NCI-H2227 (cell line): ENCODE measurements at regions not wholly inside any gene's neighbourhood (a gene's known extent, or its start where the extent isn't known, plus 50 kb on each side); places are given as distances from the start of the nearest gene placed in this dataset.
A peak's percentile ranks its signal among the peaks of the same experiment; 100 is the strongest.

Experiments
- DNase-seq: peaks from one replicate; lab custom pipeline; 2025; ENCODE audit not compliant: unreplicated experiment; lab: John Stamatoyannopoulos, UW

DNA sequence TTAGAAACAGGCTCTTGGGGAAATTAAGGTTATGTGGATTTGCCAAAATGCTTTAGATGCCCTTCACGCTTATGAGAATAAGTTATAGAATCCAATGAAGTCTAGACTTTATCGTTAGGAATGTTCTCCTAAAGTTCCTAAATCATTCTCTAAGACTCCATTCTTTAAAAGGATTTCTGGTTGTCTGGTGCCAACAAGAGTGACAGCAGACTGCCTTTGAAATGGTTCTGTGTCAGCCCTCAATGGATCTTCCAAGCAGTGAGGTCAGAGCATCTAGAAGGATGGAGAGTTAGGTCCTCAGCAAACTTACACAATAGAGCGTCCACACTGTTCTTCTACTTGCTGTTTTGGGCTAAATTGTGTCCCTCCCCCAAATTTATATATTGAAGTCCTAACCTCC, 473.3 kb downstream of the GATA3 start:
- DNase-seq = no peak

DNA sequence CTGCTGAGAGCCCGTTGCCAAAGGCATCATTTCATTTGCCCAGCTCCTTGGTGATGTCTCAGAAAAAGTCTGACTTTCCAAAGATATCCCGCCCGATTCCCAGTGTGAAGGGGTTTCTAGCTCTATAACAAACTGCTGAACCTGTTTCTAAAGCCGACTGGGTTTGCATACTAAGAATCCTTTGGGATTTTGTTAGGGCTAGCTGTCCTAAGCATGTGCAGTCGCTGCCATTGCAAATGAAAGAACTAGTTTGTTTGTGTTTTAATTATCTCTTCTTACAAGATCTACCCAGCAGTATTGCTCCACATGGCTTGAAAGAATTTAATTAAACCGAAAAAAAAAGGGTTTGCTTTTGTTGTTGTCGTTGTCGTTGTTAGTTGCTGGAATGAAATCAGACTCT, 476.6 kb downstream of the GATA3 start:
- DNase-seq = no peak

DNA sequence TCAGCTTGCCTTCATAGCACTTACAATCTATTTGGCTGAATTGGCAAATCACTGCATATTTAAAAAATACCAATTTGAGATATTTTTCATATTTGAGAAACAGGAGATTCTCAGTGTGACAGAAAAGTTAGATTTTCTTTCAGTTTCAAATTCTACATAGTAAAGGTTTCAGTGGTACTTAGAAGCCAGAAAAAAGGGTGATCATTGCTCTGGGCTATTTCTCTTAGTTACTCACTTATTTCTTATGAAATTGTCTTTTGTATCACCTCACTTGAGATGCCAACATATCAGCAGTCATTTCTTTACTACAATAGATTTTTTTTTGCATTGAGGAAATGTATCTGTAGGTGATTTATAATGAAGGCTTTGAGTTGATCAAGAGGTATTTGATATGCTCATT, 478.2 kb downstream of the GATA3 start:
- DNase-seq = no peak

DNA sequence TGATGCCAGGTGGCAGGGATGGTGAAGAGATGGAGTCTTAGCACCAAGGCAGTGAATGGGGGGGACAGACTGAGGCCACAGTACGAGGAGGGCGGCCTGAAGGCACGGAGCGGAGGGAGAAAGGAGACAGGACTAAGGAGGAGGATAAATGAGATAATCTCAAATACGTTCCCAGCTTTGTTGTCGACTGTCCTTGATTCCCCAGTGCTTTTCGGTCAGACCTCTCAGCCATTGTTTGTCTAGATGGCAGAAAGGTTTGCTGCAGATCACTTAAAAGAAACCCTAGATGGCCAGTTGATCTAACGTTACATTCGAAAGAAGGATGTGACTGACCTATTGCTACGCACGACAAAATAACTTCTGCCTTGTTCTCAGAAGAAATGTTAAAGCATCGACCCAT, 479.0 kb downstream of the GATA3 start:
- no peak for DNase-seq

DNA sequence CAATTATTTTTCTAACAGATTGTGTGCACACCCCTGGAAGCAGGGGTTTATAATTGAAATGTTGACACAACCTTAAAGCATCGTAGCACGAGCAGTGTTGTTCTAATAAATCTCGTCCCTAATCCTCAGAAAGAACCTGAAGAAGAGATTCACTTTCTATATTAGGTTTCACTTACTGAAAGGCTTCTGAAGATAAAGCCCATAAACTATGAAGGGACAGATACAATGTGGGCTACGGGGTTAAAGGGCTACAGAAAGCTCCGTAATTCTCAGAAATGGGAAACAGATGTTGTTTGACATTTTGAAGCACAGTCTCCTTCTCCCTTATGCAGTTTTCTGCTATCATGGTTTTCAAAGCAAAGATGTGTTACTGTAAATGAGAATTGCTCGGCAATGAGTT, 479.6 kb downstream of the GATA3 start:
- DNase-seq = no peak

DNA sequence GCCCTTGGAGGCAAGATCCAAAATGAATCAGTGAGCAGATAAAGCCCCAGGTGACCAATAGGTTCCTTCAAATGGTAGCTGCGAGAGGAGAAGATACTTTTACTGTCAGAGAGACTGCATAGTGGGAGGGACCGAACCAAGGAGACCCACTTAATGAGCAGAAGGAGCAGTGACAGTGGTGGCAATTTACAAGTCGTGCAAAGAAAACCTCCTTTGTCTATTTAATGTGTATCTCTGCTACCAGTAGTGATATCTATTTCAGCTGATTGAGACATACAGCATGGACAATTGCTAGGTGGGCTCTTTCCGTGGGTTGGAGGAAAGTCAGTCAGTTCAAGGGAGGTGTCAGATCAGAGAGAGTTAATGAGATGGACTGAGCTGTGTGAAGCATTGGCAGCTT, 480.4 kb downstream of the GATA3 start:
- DNase-seq = no peak

DNA sequence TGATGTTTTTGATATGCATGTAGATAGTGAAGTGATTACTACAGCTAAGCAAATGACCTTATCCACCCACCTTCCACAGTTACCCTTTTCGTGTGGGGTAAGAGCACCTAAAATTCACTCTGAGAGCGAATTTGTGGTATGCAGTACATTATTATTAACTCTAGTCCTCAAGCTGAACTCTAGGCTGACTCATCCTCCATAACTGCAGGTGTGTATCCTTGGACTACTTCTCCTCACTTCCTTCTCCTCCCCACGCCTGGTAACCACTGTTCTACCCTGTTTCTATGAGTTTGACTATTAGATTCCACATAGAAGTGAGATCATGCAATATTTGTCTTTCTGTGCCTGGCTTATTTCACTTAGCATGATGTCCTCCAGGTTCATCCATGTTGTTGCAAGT, 484.6 kb downstream of the GATA3 start:
- no peak for DNase-seq

DNA sequence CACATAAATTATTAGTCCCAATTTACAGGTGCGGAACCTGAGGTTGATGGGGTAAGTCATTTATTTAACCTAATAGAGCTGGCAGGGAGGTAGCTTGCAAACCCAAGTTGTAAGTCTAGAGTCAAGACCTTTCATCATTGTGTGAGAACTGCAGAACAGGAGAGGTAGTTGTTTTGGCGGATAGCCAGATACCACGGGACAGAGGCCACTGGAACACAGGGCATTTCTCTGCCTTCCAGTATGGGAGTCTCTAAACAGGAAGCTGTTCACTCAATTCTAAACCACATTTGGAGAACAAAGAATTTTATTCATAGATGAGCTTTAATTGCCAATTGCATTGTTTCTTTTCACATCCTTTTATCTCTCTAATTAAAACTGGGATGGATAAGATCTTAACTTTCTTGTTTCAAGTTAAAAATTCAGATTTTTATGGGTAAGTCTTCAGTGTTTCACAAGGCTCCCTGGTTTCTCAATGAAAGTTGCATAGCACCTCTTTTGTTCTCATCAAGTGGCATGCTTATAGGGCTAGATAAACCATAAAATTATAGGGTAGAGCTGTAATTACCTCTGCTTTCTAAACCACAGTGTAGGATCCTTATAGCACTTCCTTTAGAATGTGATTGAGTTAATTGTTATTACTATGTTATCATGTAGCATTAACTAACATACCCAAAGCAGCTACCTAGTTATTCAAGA, 489.0 kb downstream of the GATA3 start:
- DNase-seq = no peak

DNA sequence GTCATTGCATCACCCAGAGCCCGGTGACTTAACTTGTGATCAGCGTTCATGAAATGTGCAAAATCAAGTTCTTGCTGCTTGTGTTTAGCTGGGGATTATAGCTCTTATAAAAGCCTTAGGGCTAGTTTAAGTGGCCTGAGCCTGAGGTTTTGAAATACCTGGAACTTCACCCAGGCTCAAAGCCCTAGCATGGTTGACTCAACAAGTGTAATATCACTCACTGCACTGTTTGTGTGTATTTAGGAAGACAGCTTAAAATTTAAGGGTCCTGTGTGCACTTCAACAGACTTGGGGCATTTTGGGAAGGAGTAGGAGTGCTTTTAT, 489.5 kb downstream of the GATA3 start:
- DNase-seq = no peak

DNA sequence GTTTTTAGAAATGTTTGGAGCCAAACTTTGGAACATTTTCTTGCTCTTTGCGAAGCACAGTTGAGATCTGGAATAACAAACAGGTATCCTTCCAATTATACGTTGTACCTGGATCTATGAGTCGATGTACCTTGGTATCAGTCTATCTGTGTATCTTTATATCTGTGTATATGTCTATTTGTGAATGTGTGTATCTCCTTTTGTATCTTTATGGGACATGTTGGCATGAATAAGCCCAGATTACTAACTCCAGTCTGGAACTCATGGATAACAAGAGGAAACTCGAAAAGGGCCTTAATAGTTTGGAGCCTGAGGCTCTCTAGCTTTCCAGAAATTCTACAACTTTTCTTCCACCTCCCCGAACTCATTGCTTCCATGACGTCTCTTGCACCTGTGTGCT, 490.0 kb downstream of the GATA3 start:
- no peak for DNase-seq

DNA sequence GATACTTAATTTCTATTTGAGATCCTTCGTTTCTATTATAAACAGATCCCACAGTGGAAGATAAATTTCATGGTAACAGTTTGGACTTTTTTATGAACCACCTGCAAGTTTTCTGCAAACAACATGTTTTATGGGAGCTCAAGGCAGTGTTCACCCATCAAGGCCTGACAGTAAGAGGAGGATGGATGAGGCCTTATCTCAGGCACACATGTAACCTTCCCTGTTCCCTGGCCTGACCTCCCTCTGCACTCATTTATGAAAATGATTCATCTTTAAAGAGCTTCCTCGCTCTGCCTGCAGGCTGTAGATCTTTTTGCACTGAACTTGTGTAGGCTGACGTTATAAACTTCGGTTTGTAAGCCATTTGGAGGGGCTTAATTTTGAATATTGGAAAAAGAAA, 500.1 kb downstream of the GATA3 start:
- no peak for DNase-seq

DNA sequence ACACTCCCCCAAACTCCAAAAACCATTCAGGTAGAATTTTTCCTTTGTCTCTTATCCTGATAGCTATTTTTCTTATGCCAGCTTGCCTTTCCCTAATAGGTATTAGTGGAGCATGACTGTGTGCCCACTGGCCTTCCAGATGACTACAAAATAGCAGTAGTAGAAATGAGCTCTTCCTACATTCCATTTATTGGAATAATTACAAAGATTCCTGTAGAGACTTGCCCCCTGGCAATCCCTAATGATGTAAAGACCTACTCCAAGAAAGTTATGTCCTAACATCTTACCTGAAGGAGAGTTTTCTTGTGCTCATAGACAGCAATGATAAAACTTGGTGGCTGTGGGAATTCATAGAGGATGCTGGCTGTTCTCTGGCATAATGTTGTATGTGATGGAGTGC, 501.8 kb downstream of the GATA3 start:
- DNase-seq = no peak

DNA sequence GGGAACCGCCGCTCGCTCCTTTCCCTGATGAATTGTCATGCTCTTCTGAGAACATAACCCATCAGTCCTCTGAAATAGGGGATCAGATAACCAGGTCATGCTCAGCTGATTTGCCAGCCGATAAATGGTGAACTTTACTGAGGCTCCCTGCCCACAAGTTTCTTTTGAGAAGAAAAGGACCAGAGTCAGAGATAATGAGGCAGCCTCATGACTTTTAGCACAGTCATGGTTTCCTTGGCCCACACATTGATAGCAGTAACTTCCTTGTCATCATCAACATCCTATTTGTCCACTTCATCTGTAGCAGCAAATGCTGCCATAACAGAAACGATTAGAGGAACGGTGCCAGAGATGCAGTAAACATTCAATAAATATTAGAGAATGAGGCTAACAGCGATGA, 509.0 kb downstream of the GATA3 start:
- DNase-seq = no peak

DNA sequence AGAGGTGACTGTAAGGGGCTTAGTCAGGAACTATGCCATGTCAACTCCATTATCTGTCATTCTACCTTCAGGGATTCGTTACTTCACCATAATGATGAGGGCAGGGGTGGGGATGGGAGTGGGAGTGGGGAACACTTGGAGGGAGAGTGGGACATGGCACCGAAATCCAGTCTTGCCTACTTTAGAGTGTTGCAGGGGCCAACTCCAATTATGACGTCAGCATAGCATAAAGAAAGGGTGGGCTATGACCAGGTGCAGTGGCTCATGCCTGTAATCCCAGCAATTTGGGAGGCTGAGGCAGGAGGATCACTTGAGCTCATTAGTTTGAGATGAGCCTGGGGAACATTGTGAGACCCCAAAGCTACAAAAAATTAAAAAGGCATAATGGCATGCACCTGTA, 512.2 kb downstream of the GATA3 start:
- no peak for DNase-seq

DNA sequence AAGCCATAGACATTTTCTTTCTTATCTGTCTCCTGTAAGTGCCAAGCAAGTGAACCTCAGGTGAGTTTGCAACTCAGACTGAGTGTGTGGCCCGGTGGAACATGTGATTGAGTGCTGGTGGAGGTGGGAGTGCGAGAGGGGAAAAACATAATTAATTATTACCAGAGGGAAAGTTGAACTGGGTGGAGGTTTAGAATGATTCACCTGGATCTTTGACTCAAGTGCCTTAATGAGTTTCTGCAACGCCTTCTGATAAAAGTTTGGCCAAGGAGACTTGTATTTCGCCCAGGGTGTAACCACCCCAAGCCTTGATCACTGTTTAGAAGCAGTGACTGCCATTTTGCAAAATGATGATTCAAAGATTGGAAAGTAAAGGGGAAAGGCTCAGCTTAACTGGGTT, 513.9 kb downstream of the GATA3 start:
- no peak for DNase-seq

DNA sequence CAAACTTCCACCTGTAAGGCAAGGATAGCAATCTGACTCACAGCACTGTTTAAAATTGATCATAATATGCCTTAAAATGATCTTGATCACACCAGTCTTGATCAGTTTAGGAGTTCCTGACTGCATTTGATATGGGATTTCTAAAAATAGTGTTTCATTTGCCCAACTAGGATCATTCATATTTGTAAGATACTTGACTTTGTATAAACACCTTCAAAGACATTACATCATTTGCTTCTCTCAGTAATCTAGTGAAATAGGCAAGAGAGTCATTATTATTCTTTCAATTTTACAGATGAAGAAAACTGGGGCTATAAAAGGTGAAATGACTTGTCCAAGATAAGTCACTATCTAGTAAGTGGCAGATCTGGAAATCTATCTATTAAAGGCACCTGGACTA, 521.1 kb downstream of the GATA3 start:
- no peak for DNase-seq

DNA sequence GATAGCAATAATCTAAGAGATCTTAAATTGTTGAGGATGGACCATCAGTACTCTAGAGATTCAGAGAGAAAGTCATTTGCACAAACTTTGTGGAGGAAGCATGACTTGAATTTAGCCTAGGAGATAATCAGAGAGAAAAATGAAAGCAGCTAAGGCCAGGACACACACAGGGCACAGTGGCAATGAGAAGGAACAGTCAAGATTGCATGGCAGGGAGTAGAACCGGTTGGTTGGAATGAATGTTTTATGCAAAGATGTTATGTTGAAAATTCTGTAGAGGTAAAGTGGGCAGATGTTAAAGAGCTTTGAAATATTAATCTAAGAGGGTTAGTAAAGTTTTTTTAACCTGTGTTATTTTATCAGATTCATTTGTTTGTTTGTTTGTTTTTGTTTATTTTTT, 521.8 kb downstream of the GATA3 start:
- DNase-seq = no peak

DNA sequence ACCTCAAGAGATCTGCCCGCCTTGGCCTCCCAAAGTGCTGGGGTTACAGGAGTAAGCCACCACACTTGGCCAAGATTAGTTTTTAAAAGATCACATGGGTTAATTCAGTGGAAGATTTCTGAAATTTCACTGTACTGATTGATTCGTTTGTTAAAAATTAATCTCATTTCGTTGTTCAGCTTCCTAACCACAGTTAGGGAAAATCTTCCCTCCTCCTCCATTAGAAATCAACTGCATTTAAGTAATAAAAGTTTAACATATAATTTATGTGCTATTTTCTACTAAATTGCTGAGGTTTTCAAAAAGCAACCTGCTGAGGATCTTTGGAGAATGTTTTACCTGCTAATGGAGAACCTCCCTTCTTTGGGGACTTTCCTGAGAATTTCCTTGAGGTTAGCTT, 522.4 kb downstream of the GATA3 start:
- no peak for DNase-seq

DNA sequence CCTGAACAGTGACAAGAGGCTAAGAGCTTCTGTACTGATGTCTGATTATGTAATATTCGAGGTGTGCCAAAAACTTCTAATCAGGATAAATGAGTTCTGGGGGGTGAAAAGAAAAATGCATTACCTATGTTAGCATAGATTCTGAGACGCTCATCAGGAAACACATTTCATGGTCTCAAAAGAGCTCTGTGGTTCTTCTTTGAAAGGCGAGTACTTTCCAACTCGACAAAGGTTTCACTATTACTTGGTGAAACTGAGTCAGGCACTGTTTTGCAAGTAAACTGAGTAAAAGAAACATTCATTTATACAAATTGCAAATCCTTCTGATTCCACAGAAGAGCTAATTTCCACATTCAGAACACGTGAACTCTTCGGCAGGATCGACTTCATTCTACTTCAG, 523.2 kb downstream of the GATA3 start:
- no peak for DNase-seq

DNA sequence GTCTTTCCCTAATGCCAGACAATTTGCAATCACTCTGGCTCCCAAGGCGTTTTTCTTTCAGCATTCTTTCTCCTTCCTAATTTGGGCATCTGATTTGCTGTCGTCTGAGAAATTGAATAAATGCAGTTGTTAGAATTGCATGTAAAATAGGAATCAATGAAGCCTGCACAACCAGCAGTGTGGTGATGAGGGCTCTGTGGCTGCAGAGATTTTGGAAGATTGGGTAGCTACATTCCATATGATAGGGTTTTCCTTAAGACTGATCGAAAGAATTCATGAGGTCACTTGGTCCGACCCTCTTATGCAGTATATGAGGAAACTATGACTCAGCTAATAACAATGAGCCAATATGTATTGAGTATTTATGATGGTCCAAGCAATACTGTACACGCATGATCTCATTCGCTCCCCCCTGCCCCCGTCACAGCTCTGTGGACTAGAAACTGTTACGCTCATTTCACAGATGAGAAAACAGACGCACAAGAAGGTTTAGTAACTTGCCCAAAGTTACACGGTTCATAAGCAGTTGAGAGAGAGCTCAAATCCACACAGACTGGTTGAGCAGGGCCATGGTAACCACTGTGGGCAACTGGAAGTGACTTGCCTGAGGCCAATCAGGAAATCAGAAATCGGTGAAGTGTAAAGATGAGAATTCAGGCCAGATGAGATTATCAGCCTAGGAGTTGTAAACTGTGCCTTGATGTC, 527.2 kb downstream of the GATA3 start:
- peak; percentile 0 for DNase-seq

DNA sequence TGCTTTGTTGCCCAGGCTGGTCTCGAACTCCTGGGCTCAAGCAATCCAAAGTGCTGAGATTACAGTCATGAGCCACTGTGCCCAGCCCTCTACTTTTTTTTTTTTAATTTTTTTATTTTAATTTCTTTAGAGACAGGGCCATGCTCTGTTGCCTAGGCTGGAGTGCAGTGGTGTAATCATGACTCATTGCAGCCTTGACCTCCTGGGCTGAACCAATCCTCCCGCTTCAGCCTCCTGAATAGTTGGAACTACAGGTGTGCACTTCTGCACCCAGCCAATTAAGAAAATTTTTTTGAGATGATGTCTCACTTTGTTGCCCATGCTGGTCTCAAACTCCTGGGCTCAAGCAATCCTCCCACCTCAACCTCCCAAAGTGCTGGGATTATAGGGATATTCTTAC, 528.6 kb downstream of the GATA3 start:
- no peak for DNase-seq

DNA sequence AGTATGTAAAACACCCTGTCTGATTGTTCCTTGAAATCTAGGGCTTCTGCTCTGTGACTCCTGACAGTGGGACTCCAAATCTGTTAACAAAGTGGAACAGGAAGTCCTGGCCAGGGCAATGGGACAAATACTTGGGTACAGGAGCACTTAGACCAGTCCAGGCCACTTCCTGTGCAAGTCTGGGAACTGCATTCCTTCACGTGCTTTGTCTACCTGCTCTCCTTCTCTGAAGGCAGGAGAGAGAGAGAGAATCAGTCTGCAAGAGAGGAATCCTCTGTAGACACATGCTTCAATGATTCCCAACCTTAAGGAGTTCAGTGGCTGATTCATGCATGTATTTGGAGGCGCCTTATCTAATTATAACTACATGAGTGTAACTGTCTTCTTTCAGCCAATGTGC, 530.2 kb downstream of the GATA3 start:
- DNase-seq = no peak

DNA sequence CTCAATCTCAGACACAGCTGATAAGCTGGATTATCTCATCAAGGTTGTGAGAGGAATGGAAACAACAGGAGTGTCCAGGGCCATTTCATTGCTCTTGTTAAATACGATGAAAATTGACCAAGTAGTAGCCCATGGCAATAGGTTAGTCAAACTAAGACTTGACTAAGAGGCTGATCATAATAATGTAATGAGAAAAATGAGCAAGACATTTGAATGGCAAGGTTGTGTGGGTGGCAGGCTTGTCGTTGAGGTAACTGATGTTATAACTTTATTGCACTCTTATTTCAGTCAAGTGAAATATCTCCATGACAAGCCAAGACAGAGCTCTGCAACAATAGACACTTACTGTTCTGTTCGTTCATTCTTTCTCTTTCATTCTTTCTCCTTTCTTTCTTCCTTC, 532.0 kb downstream of the GATA3 start:
- DNase-seq = no peak
